ENCODE measurements at regions not wholly inside any gene's neighbourhood (a gene's known extent, or its start where the extent isn't known, plus 50 kb on each side); places are given as distances from the start of the nearest gene placed in this dataset.
"Not testable (repeated sequence)": the region's sequence is repeated elsewhere in the genome, so short reads cannot be mapped to it uniquely, and the experiment has no call there.

DNA sequence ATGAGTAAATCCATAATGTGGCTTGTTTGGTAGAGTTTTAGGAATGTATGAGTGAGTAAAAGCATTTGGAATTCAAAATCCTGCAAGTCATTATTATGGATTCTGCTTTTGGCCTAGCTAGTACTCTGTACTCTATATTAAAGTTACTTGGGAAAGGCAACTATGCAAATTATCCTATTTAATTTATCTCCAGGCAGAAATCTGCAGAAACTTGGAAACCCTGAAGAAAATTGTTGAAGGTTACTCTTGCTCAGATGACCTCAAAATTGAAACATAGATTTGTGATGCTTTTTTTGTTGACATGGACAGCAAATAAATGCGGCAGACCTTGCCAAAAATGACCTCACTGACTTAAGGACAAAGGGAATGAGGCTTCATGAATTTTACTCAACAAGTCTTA lies 477.1 kb upstream of the EYS start:
- no peak overlapping the region for H3K9ac ChIP-seq (ENCODE audit: low read length)
- H3K36me3 ChIP-seq (replicated peaks; ENCODE audit: insufficient read depth, low read length), result no peaks in the 10 kb centered on the region
- H4K20me1 ChIP-seq (ENCODE audit: insufficient read depth, low read length), result no peaks in the 10 kb centered on the region
- TF ChIP-seq EZH2phosphoT487 (IDR thresholded peaks at IDR 0.05; ENCODE audit: low read length) (no peak), EZH2 (optimal IDR thresholded peaks at IDR 0.05; ENCODE audit: low read depth, low read length) (no peak)
- TF ChIP-seq, protein P1, sequence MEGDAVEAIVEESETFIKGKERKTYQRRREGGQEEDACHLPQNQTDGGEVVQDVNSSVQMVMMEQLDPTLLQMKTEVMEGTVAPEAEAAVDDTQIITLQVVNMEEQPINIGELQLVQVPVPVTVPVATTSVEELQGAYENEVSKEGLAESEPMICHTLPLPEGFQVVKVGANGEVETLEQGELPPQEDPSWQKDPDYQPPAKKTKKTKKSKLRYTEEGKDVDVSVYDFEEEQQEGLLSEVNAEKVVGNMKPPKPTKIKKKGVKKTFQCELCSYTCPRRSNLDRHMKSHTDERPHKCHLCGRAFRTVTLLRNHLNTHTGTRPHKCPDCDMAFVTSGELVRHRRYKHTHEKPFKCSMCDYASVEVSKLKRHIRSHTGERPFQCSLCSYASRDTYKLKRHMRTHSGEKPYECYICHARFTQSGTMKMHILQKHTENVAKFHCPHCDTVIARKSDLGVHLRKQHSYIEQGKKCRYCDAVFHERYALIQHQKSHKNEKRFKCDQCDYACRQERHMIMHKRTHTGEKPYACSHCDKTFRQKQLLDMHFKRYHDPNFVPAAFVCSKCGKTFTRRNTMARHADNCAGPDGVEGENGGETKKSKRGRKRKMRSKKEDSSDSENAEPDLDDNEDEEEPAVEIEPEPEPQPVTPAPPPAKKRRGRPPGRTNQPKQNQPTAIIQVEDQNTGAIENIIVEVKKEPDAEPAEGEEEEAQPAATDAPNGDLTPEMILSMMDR (IDR thresholded peaks at IDR 0.05; ENCODE audit: low read length), result no peak
- no peaks in the 10 kb centered on the region for H3F3A ChIP-seq (ENCODE audit: insufficient read depth, low read length)
- DNase-seq, result no peak
- H3K27me3 ChIP-seq (replicated peaks; ENCODE audit: insufficient read depth, low read length), result no peaks in the 10 kb centered on the region
- H3K79me2 ChIP-seq (ENCODE audit: low read length), result no peaks in the 10 kb centered on the region
- H3K9me2 ChIP-seq (replicated peaks; ENCODE audit: insufficient read depth, low read length), result no peaks in the 10 kb centered on the region
- H2AFZ ChIP-seq (ENCODE audit: low read length), result no peak overlapping the region
- no peaks in the 10 kb centered on the region for H3K9me3 ChIP-seq (replicated peaks; ENCODE audit: insufficient read depth, low read length)
- H3K27ac ChIP-seq (ENCODE audit: low read length), result no peak overlapping the region
- no peak overlapping the region for H3K4me2 ChIP-seq (ENCODE audit: low read depth, low read length)
- H3K4me1 ChIP-seq (ENCODE audit: low read length), result no peaks in the 10 kb centered on the region
- no peak overlapping the region for H3K4me3 ChIP-seq (ENCODE audit: low read length)

DNA sequence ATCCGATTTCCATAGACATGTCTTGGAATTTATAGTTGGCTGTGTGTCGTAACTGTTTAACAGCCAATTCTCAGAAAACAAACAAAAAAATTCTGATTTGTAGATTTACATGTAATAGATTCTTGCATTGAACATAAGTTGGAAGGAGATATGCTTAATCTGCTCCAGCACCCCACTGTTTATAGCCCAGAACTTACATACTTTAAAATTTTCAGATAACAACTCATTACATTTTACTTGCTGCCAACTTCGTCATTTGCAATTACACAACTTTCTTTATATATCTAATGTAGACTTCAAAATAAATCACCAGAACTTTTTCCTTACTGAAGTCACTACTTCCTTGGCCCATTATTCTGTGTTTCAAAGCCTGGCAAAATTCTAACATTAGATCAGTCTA lies 472.3 kb upstream of the EYS start:
- Histone ChIP-seq H3K4me2 (ENCODE audit: low read depth, low read length) (no peak overlapping the region), H4K20me1 (ENCODE audit: insufficient read depth, low read length) (no peaks in the 10 kb centered on the region), H3K9ac (ENCODE audit: low read length) (no peak overlapping the region), H3K27ac (ENCODE audit: low read length) (no peak overlapping the region), H3K9me3 (replicated peaks; ENCODE audit: insufficient read depth, low read length) (no peaks in the 10 kb centered on the region), H3K79me2 (ENCODE audit: low read length) (no peaks in the 10 kb centered on the region), H3F3A (ENCODE audit: insufficient read depth, low read length) (no peaks in the 10 kb centered on the region), H3K9me2 (replicated peaks; ENCODE audit: insufficient read depth, low read length) (no peaks in the 10 kb centered on the region), H3K36me3 (replicated peaks; ENCODE audit: insufficient read depth, low read length) (no peaks in the 10 kb centered on the region), H3K4me1 (ENCODE audit: low read length) (no peaks in the 10 kb centered on the region), H3K27me3 (replicated peaks; ENCODE audit: insufficient read depth, low read length) (no peaks in the 10 kb centered on the region), H2AFZ (ENCODE audit: low read length) (no peak overlapping the region), H3K4me3 (ENCODE audit: low read length) (no peak overlapping the region)
- no peak for DNase-seq
- TF ChIP-seq, protein P1 (IDR thresholded peaks at IDR 0.05; ENCODE audit: low read length), result no peak
- TF ChIP-seq EZH2 (optimal IDR thresholded peaks at IDR 0.05; ENCODE audit: low read depth, low read length), result no peak
- TF ChIP-seq EZH2phosphoT487 (IDR thresholded peaks at IDR 0.05; ENCODE audit: low read length), result no peak

DNA sequence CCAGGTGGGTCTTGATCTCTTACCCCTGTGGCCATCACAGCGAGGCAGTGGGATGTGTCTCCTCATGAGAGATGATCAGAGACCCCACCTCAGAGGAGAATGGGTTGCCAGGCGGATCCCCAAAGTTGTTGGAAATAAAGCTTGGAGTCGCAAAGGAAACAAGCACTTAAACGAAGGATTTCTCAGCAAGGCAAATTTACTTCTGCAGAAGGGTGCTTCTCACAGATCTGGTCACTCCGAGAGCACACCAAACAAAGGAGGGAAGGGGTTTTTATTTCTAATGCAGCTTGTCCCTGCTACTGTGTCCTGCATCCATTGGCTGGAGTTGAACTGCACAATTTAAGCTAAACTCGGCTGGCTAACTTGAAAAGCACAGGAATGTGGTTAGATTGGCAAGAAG lies 466.6 kb upstream of the EYS start:
- no peaks in the 10 kb centered on the region for H3K4me1 ChIP-seq (ENCODE audit: low read length)
- no peak overlapping the region for H3K4me3 ChIP-seq (ENCODE audit: low read length)
- no peaks in the 10 kb centered on the region for H4K20me1 ChIP-seq (ENCODE audit: insufficient read depth, low read length)
- H3K9me2 ChIP-seq (replicated peaks; ENCODE audit: insufficient read depth, low read length), result no peaks in the 10 kb centered on the region
- DNase-seq, result no peak
- H2AFZ ChIP-seq (ENCODE audit: low read length), result no peak overlapping the region
- H3F3A ChIP-seq (ENCODE audit: insufficient read depth, low read length), result no peaks in the 10 kb centered on the region
- H3K9ac ChIP-seq (ENCODE audit: low read length), result no peak overlapping the region
- H3K79me2 ChIP-seq (ENCODE audit: low read length), result no peaks in the 10 kb centered on the region
- no peak for TF ChIP-seq EZH2phosphoT487 (IDR thresholded peaks at IDR 0.05; ENCODE audit: low read length)
- TF ChIP-seq, protein P1 (IDR thresholded peaks at IDR 0.05; ENCODE audit: low read length), result no peak
- H3K36me3 ChIP-seq (replicated peaks; ENCODE audit: insufficient read depth, low read length), result no peaks in the 10 kb centered on the region
- H3K27me3 ChIP-seq (replicated peaks; ENCODE audit: insufficient read depth, low read length), result no peaks in the 10 kb centered on the region
- no peak overlapping the region for H3K27ac ChIP-seq (ENCODE audit: low read length)
- H3K4me2 ChIP-seq (ENCODE audit: low read depth, low read length), result no peak overlapping the region
- H3K9me3 ChIP-seq (replicated peaks; ENCODE audit: insufficient read depth, low read length), result no peaks in the 10 kb centered on the region

DNA sequence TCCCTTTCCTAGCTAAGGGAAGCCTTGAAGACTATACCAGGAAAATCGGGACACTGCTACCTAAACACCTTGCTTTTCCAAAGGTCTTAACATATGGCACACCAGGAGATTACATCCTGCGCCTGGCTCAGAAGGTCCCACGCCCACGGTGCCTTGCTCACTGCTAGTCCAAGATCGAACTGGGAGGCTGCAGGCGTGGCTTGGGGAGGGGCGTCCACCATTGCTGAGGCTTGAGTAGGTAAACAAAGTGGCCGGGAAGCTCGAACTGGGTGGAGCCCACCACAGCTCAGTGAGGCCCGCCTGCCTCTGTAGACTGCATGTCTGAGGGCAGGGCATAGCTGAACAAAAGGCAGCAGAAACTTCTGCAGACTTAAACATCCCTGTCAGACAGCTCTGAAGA lies 459.7 kb upstream of the EYS start:
- H3F3A ChIP-seq (ENCODE audit: insufficient read depth, low read length); H3K4me2 ChIP-seq (ENCODE audit: low read depth, low read length); H2AFZ ChIP-seq (ENCODE audit: low read length); H3K9me3 ChIP-seq (replicated peaks; ENCODE audit: insufficient read depth, low read length); H3K9ac ChIP-seq (ENCODE audit: low read length); DNase-seq; H3K4me3 ChIP-seq (ENCODE audit: low read length); H3K9me2 ChIP-seq (replicated peaks; ENCODE audit: insufficient read depth, low read length); H3K4me1 ChIP-seq (ENCODE audit: low read length); H3K36me3 ChIP-seq (replicated peaks; ENCODE audit: insufficient read depth, low read length); H3K27me3 ChIP-seq (replicated peaks; ENCODE audit: insufficient read depth, low read length); H4K20me1 ChIP-seq (ENCODE audit: insufficient read depth, low read length); H3K79me2 ChIP-seq (ENCODE audit: low read length); H3K27ac ChIP-seq (ENCODE audit: low read length): not testable (repeated sequence)
